Endothelial cell of umbilical vein (primary cell): ENCODE measurements at regions not wholly inside any gene's neighbourhood (a gene's known extent, or its start where the extent isn't known, plus 50 kb on each side); places are given as distances from the start of the nearest gene placed in this dataset.

Experiments used
- BruUV-seq: library from RNA; stranded (reverse); fragments of 400-500 nt; replicated peaks from 2 replicates; lab custom pipeline; 2021; lab: Mats Ljungman, UMichigan
- CTCF ChIA-PET: fragments of 300-600, 350-600 bp; sonication (Branson Sonifier 250); formaldehyde crosslinking; loops from one replicate; lab custom pipeline; 2021; ENCODE audit warnings: antibody characterized with exemption, inconsistent platforms; lab: Charles Lee
- POLR2A ChIA-PET: fragments of 300-600, 350-600 bp; sonication (Branson Sonifier 250); formaldehyde crosslinking; loops from one replicate; lab custom pipeline; 2021; ENCODE audit warnings: antibody characterized with exemption, inconsistent platforms; lab: Charles Lee
- DNase-seq: peaks from one replicate; pipeline ENCODE4 v3.0.0-alpha.2; 2011; ENCODE audit warnings: low read depth, low spot score
- FAIRE-seq: peaks from 2 replicates; lab custom pipeline; 2011; peaks lifted over from hg19 to GRCh38; lab: Jason Lieb, UNC
- H2AFZ ChIP-seq: 2 replicates; pipeline ENCODE4 v1.6.0; 2012; ENCODE audit warnings: low read depth, low read length, control low read depth, inconsistent platforms
- H3K27ac ChIP-seq: 2 replicates; pipeline ENCODE4 v1.5.1; 2011; ENCODE audit warnings: low read depth, mild to moderate bottlenecking, control low read depth, low read length, moderate library complexity; ENCODE audit not compliant: insufficient read depth
- H3K27me3 ChIP-seq, 2 experiments: 2 replicates each; pipeline versions ENCODE4 v1.6.0 to v1.6.1; 2011; ENCODE audit warnings: low read length in 2 of 2, mixed read lengths in 1 of 2; ENCODE audit not compliant: control insufficient read depth in 2 of 2, insufficient read depth in 2 of 2
- H3K36me3 ChIP-seq, 2 experiments: 2 replicates in 1 of 2; 3 replicates in 1 of 2; pipeline ENCODE4 v1.5.1; 2011; ENCODE audit warnings: low read length in 2 of 2, mild to moderate bottlenecking in 1 of 2, moderate library complexity in 1 of 2; ENCODE audit not compliant: control insufficient read depth in 2 of 2, insufficient read depth in 2 of 2; ENCODE audit errors: extremely low read depth in 1 of 2
- H3K4me1 ChIP-seq: 3 replicates; pipeline ENCODE4 v1.5.1; 2011; ENCODE audit warnings: mild to moderate bottlenecking, low read length; ENCODE audit not compliant: control insufficient read depth, insufficient read depth; ENCODE audit errors: extremely low read depth
- H3K4me2 ChIP-seq: 2 replicates; pipeline ENCODE4 v1.6.1; 2011; ENCODE audit warnings: low read length, control low read depth, mixed read lengths; ENCODE audit not compliant: insufficient read depth
- H3K4me3 ChIP-seq, 3 experiments: fragments of 200-600 bp in 1 of 3; sonication (generic), shearing (Covaris generic) in 1 of 3; replicated peaks in 1 of 3; 2 replicates each; pipeline ENCODE4 v1.5.1; 2011 to 2016; ENCODE audit warnings: control low read depth in 3 of 3, low read length in 3 of 3, mild to moderate bottlenecking in 2 of 3, inconsistent platforms in 1 of 3, low read depth in 1 of 3, moderate library complexity in 1 of 3; ENCODE audit not compliant: insufficient read depth in 1 of 3
- H3K79me2 ChIP-seq: 2 replicates; pipeline ENCODE4 v1.6.0; 2012; ENCODE audit warnings: low read length, inconsistent platforms; ENCODE audit not compliant: control insufficient read depth, insufficient read depth
- H3K9ac ChIP-seq: replicated peaks from 2 replicates; pipeline ENCODE3; 2011; ENCODE audit warnings: low read length, control low read depth; ENCODE audit not compliant: insufficient read depth; ENCODE audit errors: extremely low read depth
- H3K9me1 ChIP-seq: replicated peaks from 3 replicates; pipeline ENCODE4 v1.6.0; 2011; ENCODE audit warnings: mild to moderate bottlenecking, low read length; ENCODE audit not compliant: control insufficient read depth, insufficient read depth; ENCODE audit errors: extremely low read depth
- H3K9me3 ChIP-seq: replicated peaks from 2 replicates; pipeline ENCODE4 v1.5.1; 2012; ENCODE audit warnings: low read length, inconsistent platforms; ENCODE audit not compliant: control insufficient read depth, insufficient read depth
- H4K20me1 ChIP-seq: replicated peaks from 2 replicates; pipeline ENCODE3; 2011; ENCODE audit warnings: mild to moderate bottlenecking, low read length; ENCODE audit not compliant: control insufficient read depth, insufficient read depth; ENCODE audit errors: extremely low read depth
- EZH2 ChIP-seq: IDR thresholded peaks from 2 replicates; pipeline ENCODE4 v1.6.1; 2012; ENCODE audit warnings: borderline replicate concordance, low read depth, mild to moderate bottlenecking, moderate library complexity, low read length, inconsistent platforms; ENCODE audit not compliant: severe bottlenecking
- FOS ChIP-seq: IDR thresholded peaks from 2 replicates; pipeline ENCODE4 v1.6.1; 2011; ENCODE audit warnings: mild to moderate bottlenecking, low read length, moderate library complexity, borderline replicate concordance; ENCODE audit not compliant: insufficient read depth
- GATA2 ChIP-seq: IDR thresholded peaks from 2 replicates; pipeline ENCODE4 v1.7.0; 2011; ENCODE audit warnings: low read depth, mild to moderate bottlenecking, moderate library complexity, mixed read lengths, low read length; ENCODE audit not compliant: insufficient read length, insufficient read depth
- JUN ChIP-seq: IDR thresholded peaks from 2 replicates; pipeline ENCODE4 v1.6.1; 2011; ENCODE audit warnings: borderline replicate concordance, low read depth; ENCODE audit not compliant: insufficient read length, insufficient read depth
- MYC ChIP-seq: IDR thresholded peaks from one replicate; pipeline ENCODE4 v1.6.1; 2011; ENCODE audit warnings: mild to moderate bottlenecking, low read depth, low read length
- POLR2A ChIP-seq: IDR thresholded peaks from 2 replicates; pipeline ENCODE4 v1.6.1; 2012; ENCODE audit warnings: low read depth, mild to moderate bottlenecking, control low read depth, low read length
- POLR2AphosphoS5 ChIP-seq: IDR thresholded peaks from 2 replicates; pipeline ENCODE4 v1.6.1; 2012; ENCODE audit warnings: low read depth, mild to moderate bottlenecking, control low read depth, low read length, moderate library complexity; ENCODE audit not compliant: insufficient read depth
- dilution Hi-C: fragments of 300-500 bp; cut with MboI; formaldehyde crosslinking; loops from one replicate; pipeline ENCODE4 v1.15.0; 2019; ENCODE audit warnings: low sequenced_read_pairs; ENCODE audit not compliant: extremely low pct_ligation_motif_present
- intact Hi-C: fragments of 100-400 bp; cut with micrococcal nuclease; formaldehyde crosslinking; loops from one replicate; pipeline ENCODE4 v1.10.0; 2022
- TF ChIP-seq, protein P1 (sequence below), 2 donors: IDR thresholded peaks; 1 replicate in 1 of 2; 2 replicates in 1 of 2; pipeline ENCODE4 v1.5.1; 2011; ENCODE audit warnings: low read length in 2 of 2, mild to moderate bottlenecking in 2 of 2, moderate library complexity in 2 of 2, control low read depth in 1 of 2, inconsistent platforms in 1 of 2, low read depth in 1 of 2; ENCODE audit not compliant: insufficient read depth in 1 of 2; ENCODE audit errors: extremely low read depth in 1 of 2
- TF ChIP-seq, protein P2 (sequence below): IDR thresholded peaks from 2 replicates; pipeline ENCODE4 v1.6.1; 2011; ENCODE audit not compliant: insufficient read depth, insufficient read length

DNA sequence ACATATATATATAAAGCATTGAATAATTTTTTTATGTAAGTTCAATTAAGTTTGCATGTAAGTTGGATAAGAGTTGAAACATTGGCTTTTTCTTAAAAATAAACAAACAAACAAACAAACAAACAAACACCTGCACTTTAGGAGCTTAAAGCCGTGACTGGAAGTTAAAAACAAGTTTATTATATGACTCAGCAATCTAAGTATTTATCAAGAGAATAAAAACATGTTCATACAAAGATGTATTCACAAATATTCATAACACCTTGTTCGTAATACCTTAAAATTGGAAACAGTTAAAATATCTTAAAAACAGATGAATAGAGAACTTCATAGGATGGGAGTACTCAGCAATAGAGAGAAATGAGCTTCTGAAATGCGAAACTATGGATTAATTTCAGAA lies 61.5 kb upstream of the ANXA1 start:
- H3K4me1 ChIP-seq, result peaks cover 3% of the 10 kb centered on the region
- H3K4me2 ChIP-seq, result no peak overlapping the region
- H3K9me1 ChIP-seq, result no peaks in the 10 kb centered on the region
- H3K9me3 ChIP-seq, result no peaks in the 10 kb centered on the region
- no peaks in the 10 kb centered on the region for H3K36me3 ChIP-seq
- dilution Hi-C loops, result loop anchor here (25.0 kb wide), 1 partner anchor 228 kb away; no protein-coding TSS in a partner anchor
- CTCF ChIA-PET, result interaction anchor here (1.2 to 2.6 kb wide), 4 partner anchors 17 to 233 kb away, joined by 3 to 14 read pairs (median 9); no protein-coding TSS in a partner anchor
- TF ChIP-seq EZH2, result no peak
- TF ChIP-seq, protein P1, sequence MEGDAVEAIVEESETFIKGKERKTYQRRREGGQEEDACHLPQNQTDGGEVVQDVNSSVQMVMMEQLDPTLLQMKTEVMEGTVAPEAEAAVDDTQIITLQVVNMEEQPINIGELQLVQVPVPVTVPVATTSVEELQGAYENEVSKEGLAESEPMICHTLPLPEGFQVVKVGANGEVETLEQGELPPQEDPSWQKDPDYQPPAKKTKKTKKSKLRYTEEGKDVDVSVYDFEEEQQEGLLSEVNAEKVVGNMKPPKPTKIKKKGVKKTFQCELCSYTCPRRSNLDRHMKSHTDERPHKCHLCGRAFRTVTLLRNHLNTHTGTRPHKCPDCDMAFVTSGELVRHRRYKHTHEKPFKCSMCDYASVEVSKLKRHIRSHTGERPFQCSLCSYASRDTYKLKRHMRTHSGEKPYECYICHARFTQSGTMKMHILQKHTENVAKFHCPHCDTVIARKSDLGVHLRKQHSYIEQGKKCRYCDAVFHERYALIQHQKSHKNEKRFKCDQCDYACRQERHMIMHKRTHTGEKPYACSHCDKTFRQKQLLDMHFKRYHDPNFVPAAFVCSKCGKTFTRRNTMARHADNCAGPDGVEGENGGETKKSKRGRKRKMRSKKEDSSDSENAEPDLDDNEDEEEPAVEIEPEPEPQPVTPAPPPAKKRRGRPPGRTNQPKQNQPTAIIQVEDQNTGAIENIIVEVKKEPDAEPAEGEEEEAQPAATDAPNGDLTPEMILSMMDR (IDR thresholded peaks at IDR 0.05; ENCODE audit: extremely low read depth in 1 of 2, insufficient read depth in 1 of 2, low read depth in 1 of 2, low read length in 2 of 2), result no peak
- TF ChIP-seq MYC, result no peak
- no peak for TF ChIP-seq JUN
- TF ChIP-seq, protein P2, sequence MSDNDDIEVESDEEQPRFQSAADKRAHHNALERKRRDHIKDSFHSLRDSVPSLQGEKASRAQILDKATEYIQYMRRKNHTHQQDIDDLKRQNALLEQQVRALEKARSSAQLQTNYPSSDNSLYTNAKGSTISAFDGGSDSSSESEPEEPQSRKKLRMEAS, result no peak
- no peak for TF ChIP-seq GATA2
- no peak for TF ChIP-seq POLR2AphosphoS5
- no peak for TF ChIP-seq FOS
- no peak for TF ChIP-seq POLR2A
- FAIRE-seq (no peak), DNase-seq (no peak)
- BruUV-seq, result no TSS peak
- no peak overlapping the region for H3K27ac ChIP-seq
- no peaks in the 10 kb centered on the region for H4K20me1 ChIP-seq
- intact Hi-C loops, result no loop called here
- no peak overlapping the region for H3K9ac ChIP-seq
- POLR2A ChIA-PET, result no interaction called here
- H3K27me3 ChIP-seq, result no peaks in the 10 kb centered on the region
- H3K79me2 ChIP-seq, result no peaks in the 10 kb centered on the region
- no peak overlapping the region for H3K4me3 ChIP-seq
- H2AFZ ChIP-seq, result no peak overlapping the region
